ENCODE measurements at regions not wholly inside any gene's neighbourhood (a gene's known extent, or its start where the extent isn't known, plus 50 kb on each side); places are given as distances from the start of the nearest gene placed in this dataset.

GRCh38 chr16:13742928-13743327 is 177.0 kb upstream of the ERCC4 start (continued):
- no peak for TF ChIP-seq GRHL1 (CRISPR knock-in tag; conservative IDR thresholded peaks at IDR 0.05)
- no peak for TF ChIP-seq TMF1 (CRISPR knock-in tag; IDR thresholded peaks at IDR 0.05; ENCODE audit: low read depth)
- TF ChIP-seq ESRRA (CRISPR knock-in tag; IDR thresholded peaks at IDR 0.05; ENCODE audit: low read depth): no peak
- no peak for TF ChIP-seq CERS6 (CRISPR knock-in tag; IDR thresholded peaks at IDR 0.05)

GRCh38 chr16:13743571-13743970 is 176.4 kb upstream of the ERCC4 start:
- CTCF ChIA-PET (ENCODE audit: low intra/inter-chr PET ratio, low total read pairs): no interaction called here
- 1% methylated on average over 1 of the region's 1 CpG for WGBS (ENCODE audit: low lambda C conversion rate)
- TF ChIP-seq, protein P1, sequence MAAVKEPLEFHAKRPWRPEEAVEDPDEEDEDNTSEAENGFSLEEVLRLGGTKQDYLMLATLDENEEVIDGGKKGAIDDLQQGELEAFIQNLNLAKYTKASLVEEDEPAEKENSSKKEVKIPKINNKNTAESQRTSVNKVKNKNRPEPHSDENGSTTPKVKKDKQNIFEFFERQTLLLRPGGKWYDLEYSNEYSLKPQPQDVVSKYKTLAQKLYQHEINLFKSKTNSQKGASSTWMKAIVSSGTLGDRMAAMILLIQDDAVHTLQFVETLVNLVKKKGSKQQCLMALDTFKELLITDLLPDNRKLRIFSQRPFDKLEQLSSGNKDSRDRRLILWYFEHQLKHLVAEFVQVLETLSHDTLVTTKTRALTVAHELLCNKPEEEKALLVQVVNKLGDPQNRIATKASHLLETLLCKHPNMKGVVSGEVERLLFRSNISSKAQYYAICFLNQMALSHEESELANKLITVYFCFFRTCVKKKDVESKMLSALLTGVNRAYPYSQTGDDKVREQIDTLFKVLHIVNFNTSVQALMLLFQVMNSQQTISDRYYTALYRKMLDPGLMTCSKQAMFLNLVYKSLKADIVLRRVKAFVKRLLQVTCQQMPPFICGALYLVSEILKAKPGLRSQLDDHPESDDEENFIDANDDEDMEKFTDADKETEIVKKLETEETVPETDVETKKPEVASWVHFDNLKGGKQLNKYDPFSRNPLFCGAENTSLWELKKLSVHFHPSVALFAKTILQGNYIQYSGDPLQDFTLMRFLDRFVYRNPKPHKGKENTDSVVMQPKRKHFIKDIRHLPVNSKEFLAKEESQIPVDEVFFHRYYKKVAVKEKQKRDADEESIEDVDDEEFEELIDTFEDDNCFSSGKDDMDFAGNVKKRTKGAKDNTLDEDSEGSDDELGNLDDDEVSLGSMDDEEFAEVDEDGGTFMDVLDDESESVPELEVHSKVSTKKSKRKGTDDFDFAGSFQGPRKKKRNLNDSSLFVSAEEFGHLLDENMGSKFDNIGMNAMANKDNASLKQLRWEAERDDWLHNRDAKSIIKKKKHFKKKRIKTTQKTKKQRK (IDR thresholded peaks at IDR 0.05; ENCODE audit: low read length): no peak
- TF ChIP-seq POLR2A (IDR thresholded peaks at IDR 0.05; ENCODE audit: insufficient read depth in 1 of 2, low read depth in 2 of 2, low read length in 2 of 2): no peak
- no peak for TF ChIP-seq ZNF543 (CRISPR knock-in tag; IDR thresholded peaks at IDR 0.05)
- no peak for TF ChIP-seq HDAC2 (CRISPR knock-in tag; IDR thresholded peaks at IDR 0.05)
- no peak for TF ChIP-seq JARID2 (CRISPR knock-in tag; IDR thresholded peaks at IDR 0.05; ENCODE audit: insufficient replicate concordance)
- TF ChIP-seq ARNT2 (CRISPR knock-in tag; IDR thresholded peaks at IDR 0.05; ENCODE audit: low read depth): no peak
- no peak for TF ChIP-seq EP300 (IDR thresholded peaks at IDR 0.05; ENCODE audit: low read depth in 2 of 2, low read length in 2 of 2)
- no peak for TF ChIP-seq EP300 (CRISPR knock-in tag; IDR thresholded peaks at IDR 0.05; ENCODE audit: borderline replicate concordance)
- TF ChIP-seq ZBTB3 (CRISPR knock-in tag; IDR thresholded peaks at IDR 0.05; ENCODE audit: borderline replicate concordance, low read depth): no peak
- no peak for TF ChIP-seq SP2 (CRISPR knock-in tag; IDR thresholded peaks at IDR 0.05)
- TF ChIP-seq KDM5A (IDR thresholded peaks at IDR 0.05; ENCODE audit: borderline replicate concordance, low read length): no peak
- TF ChIP-seq ZNF567 (CRISPR knock-in tag; IDR thresholded peaks at IDR 0.05; ENCODE audit: borderline replicate concordance): no peak
- TF ChIP-seq PAWR (CRISPR knock-in tag; IDR thresholded peaks at IDR 0.05; ENCODE audit: borderline replicate concordance): no peak
- TF ChIP-seq ISX (CRISPR knock-in tag; conservative IDR thresholded peaks at IDR 0.05): no peak

More at GRCh38 chr16:13743571-13743970, 176.4 kb upstream of the ERCC4 start:
- POLR2A ChIA-PET: no interaction called here
- H3K4me2 ChIP-seq (ENCODE audit: low read depth, low read length): no peak overlapping the region
- no peaks in the 10 kb centered on the region for H3K4me1 ChIP-seq (ENCODE audit: insufficient read depth, low read length)
- in situ Hi-C loops (cut with HindIII; ENCODE audit: extremely low pct_ligation_motif_present, low pct_unique_long_range_greater_than_20kb) (no loop called here), intact Hi-C loops (cut with micrococcal nuclease; ENCODE audit: unreplicated experiment) (loop anchor here (5.0 kb wide), 1 partner anchor 129 kb away; no protein-coding TSS in a partner anchor)
- no peaks in the 10 kb centered on the region for H3K79me2 ChIP-seq (ENCODE audit: insufficient read depth, low read length)
- no peak for FAIRE-seq
- no peaks in the 10 kb centered on the region for H4K20me1 ChIP-seq (ENCODE audit: insufficient read depth, low read length)
- peaks cover 16% of the 10 kb centered on the region for H3K9me3 ChIP-seq (ENCODE audit: low read length)
- peaks cover 1 to 8% of the 10 kb centered on the region in 2 experiments; a peak in 2 of 5 replicates for H3K27me3 ChIP-seq (ENCODE audit: control insufficient read depth in 1 of 2, insufficient read depth in 2 of 2, low read length in 2 of 2)
- no peak overlapping the region for H3K27ac ChIP-seq (ENCODE audit: extremely low read length, insufficient read depth, low read length)
- no peak for ATAC-seq
- no peak overlapping the region for H3K4me3 ChIP-seq (replicated peaks in 1 of 3; ENCODE audit: insufficient read depth in 1 of 3, low read depth in 2 of 3, low read length in 3 of 3)
- DNase-seq (ENCODE audit: low spot score): no peak
- no TSS peak for BruUV-seq (replicated peaks)
- H2AFZ ChIP-seq (ENCODE audit: low read length): no peak overlapping the region
- no peaks in the 10 kb centered on the region for H3K36me3 ChIP-seq (replicated peaks in 1 of 2; ENCODE audit: control insufficient read depth in 1 of 2, insufficient read depth in 2 of 2, low read length in 2 of 2)
- H3K9ac ChIP-seq (ENCODE audit: insufficient read depth, low read depth, low read length): no peak overlapping the region
